CD4-positive, alpha-beta T cell treated with Interleukin-2 at 100 ng/mL for 4 hours (primary cell): ENCODE measurements at regions not wholly inside any gene's neighbourhood (a gene's known extent, or its start where the extent isn't known, plus 50 kb on each side); places are given as distances from the start of the nearest gene placed in this dataset.

Experiments used
- DNase-seq: peaks from one replicate; pipeline ENCODE4 v3.0.0-alpha.2; 2020; ENCODE audit warnings: low spot score

- no peak for DNase-seq
Measured at GRCh38 chr10:30531751-30532530, 97.6 kb downstream of the LYZL2 start.

DNA sequence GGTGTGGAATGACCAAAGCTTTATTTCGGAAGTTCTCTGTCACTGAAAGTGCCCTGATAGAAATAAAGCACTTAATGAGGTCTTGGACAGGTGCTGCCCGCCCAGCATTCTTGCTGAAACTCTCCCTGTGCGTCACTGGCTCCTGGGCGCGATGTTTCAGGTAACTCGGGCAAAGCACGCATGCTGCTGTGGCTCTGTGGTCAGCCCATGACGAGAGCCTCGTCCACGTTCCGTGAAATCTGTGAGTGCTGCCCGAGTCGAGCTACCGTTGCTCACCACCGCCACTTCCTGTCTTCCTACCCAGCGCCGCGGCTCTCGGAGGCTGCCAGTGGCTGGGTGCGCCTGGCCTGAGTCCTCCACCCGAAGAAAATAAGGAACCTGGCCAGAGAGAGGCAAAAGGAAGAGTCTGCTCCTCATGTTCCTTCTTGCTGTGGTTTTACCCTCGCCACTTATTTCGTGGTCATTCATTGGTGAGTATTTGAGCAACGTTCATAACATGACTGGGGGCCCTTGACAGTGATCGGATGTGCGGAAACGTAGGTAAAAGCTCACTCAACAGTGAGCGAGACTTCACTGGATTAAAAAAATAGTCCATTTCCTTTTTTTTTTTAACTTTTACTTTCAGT is 95.5 kb downstream of the MAP3K8 start:
- peak; percentile 77 for DNase-seq

DNA sequence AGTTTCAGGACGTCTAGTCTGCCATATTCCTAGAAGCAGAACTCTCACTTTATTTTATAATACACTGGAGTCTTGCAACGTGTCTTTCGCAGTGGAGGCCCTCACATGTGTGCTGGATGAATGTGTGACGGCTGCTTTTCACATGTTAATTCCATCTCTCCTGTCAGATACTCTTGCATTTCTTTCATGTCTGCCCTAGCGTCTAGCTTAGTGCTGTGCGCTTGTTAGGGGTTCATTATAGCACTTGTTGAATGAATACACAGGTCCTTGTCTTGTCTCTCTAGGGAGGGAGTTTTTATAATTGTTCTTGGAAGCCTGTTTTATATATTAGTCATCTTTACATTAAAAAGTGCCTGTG is 94.4 kb downstream of the MAP3K8 start:
- peak; percentile 30 for DNase-seq

GRCh38 chr10:30527623-30528428 is 93.8 kb downstream of the MAP3K8 start:
- peak; percentile 20 for DNase-seq

GRCh38 chr10:30522661-30523078 is 88.7 kb downstream of the MAP3K8 start:
- DNase-seq = peak; percentile 25

DNA sequence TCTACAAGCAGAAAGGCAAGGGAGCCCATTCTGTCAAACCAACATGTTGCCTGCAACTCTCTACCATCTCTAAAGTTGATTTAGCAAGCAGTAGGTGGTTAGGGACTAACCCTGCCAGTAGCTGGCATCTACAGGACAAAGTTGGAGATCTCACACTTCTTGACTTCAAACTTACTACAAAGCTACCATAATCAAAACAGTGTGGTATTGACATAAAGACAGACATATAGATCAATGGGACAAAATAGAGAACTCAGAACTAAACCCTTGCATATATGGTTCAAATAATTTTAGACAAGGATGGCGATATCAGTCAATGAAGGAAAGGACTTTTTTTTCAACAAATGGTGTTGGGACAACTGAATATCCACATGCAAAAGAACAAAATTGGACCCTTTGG is 84.9 kb downstream of the MAP3K8 start:
- no peak for DNase-seq
